HCT116 (cell line): ENCODE measurements at regions not wholly inside any gene's neighbourhood (a gene's known extent, or its start where the extent isn't known, plus 50 kb on each side); places are given as distances from the start of the nearest gene placed in this dataset.

Source experiments
- ATAC-seq: fragments of 200-7000 bp; cut with Tn5 transposase; 2 replicates; pipeline ENCODE4 v1.9.1; 2020; ENCODE audit warnings: mild to moderate bottlenecking, moderate library complexity
- BruUV-seq: library from RNA; stranded (reverse); fragments of 400-500 nt; replicated peaks from 2 replicates; lab custom pipeline; 2021; lab: Mats Ljungman, UMichigan
- CTCF ChIA-PET: fragments of 300-600 bp; sonication (Branson Sonifier 250); formaldehyde crosslinking; loops from one replicate; lab custom pipeline; 2021; ENCODE audit warnings: antibody characterized with exemption; lab: Charles Lee
- POLR2A ChIA-PET: fragments of 300-600, 350-600 bp; sonication (Branson Sonifier 250); formaldehyde crosslinking; loops from one replicate; lab custom pipeline; 2021; ENCODE audit warnings: antibody characterized with exemption; lab: Charles Lee
- RAD21 ChIA-PET, 2 experiments: fragments of 300-600 bp; sonication (Branson Sonifier 250); formaldehyde crosslinking; loops; one replicate each; lab custom pipeline; 2023; ENCODE audit warnings: low total read pairs in 2 of 2; ENCODE audit not compliant: uncharacterized antibody in 2 of 2, unreplicated experiment in 2 of 2, low non-redundant PET in 1 of 2; lab: Charles Lee
- DNase-seq: peaks from one replicate; pipeline ENCODE4 v3.0.0-alpha.2; 2010; ENCODE audit warnings: low read depth, low spot score
- H2AFZ ChIP-seq: fragments of 200-600 bp; shearing (Covaris generic), sonication (generic); 2 replicates; pipeline ENCODE4 v1.6.1; 2017; ENCODE audit warnings: low read depth, mixed run types, mixed read lengths, antibody characterized with exemption, low read length; ENCODE audit not compliant: poor library complexity, severe bottlenecking
- H3K27ac ChIP-seq: 2 replicates; pipeline ENCODE4 v1.5.1; 2012; ENCODE audit warnings: low read depth, low read length
- H3K27me3 ChIP-seq: fragments of 200-600 bp; sonication (generic); 2 replicates; pipeline ENCODE4 v1.6.1; 2016; ENCODE audit warnings: mixed run types, low read length, mixed read lengths; ENCODE audit not compliant: insufficient read depth
- H3K36me3 ChIP-seq, 2 experiments: fragments of 200-500 bp in 1 of 2; fragments of 200-600 bp in 1 of 2; sonication (Bioruptor generic) in 1 of 2; sonication (generic) in 1 of 2; 2 replicates each; pipeline versions ENCODE4 v1.5.1 to v1.6.1; 2014 to 2016; ENCODE audit warnings: low read length in 2 of 2, inconsistent platforms in 1 of 2, mixed read lengths in 1 of 2, mixed run types in 1 of 2; ENCODE audit not compliant: insufficient read depth in 2 of 2, control insufficient read depth in 1 of 2
- H3K4me1 ChIP-seq, 2 experiments: fragments of 200-600 bp in 1 of 2; sonication (generic) in 1 of 2; 2 replicates each; pipeline versions ENCODE4 v1.5.1 to v1.6.1; 2012 to 2017; ENCODE audit warnings: low read length in 2 of 2, inconsistent platforms in 1 of 2, mild to moderate bottlenecking in 1 of 2, mixed read lengths in 1 of 2, mixed run types in 1 of 2, moderate library complexity in 1 of 2; ENCODE audit not compliant: insufficient read depth in 2 of 2, control insufficient read depth in 1 of 2
- H3K4me2 ChIP-seq: fragments of 200-600 bp; sonication (generic); 2 replicates; pipeline ENCODE4 v1.6.1; 2017; ENCODE audit warnings: mixed run types, low read length, mixed read lengths
- H3K4me3 ChIP-seq, 2 experiments: fragments of 200-600 bp in 1 of 2; sonication (generic) in 1 of 2; replicated peaks in 1 of 2; 2 replicates each; pipeline ENCODE4 v1.5.1; 2011 to 2016; ENCODE audit warnings: low read length in 2 of 2, control low read depth in 1 of 2, low read depth in 1 of 2, mild to moderate bottlenecking in 1 of 2, mixed read lengths in 1 of 2, mixed run types in 1 of 2
- H3K79me2 ChIP-seq: fragments of 200-600 bp; sonication (generic); 2 replicates; pipeline ENCODE4 v1.6.1; 2017; ENCODE audit warnings: mild to moderate bottlenecking, mixed run types, low read length, moderate library complexity, mixed read lengths; ENCODE audit not compliant: insufficient read depth
- H3K9ac ChIP-seq: fragments of 200-600 bp; sonication (generic); 2 replicates; pipeline ENCODE4 v1.6.1; 2016; ENCODE audit warnings: low read length, mixed read lengths
- H3K9me2 ChIP-seq: fragments of 200-600 bp; sonication (generic), shearing (Covaris generic); 2 replicates; pipeline ENCODE4 v1.6.1; 2017; ENCODE audit warnings: mixed run types, mild to moderate bottlenecking, moderate library complexity; ENCODE audit not compliant: insufficient read depth
- H3K9me3 ChIP-seq, 2 experiments: fragments of 200-500 bp in 1 of 2; fragments of 200-600 bp in 1 of 2; sonication (Bioruptor generic) in 1 of 2; sonication (generic) in 1 of 2; 2 replicates each; pipeline ENCODE4 v1.6.1; 2014 to 2017; ENCODE audit warnings: low read length in 2 of 2, mixed read lengths in 2 of 2, inconsistent platforms in 1 of 2, low read depth in 1 of 2, mild to moderate bottlenecking in 1 of 2, mixed run types in 1 of 2, moderate library complexity in 1 of 2; ENCODE audit not compliant: control insufficient read depth in 1 of 2, insufficient read depth in 1 of 2
- H4K20me1 ChIP-seq: fragments of 200-600 bp; sonication (generic), shearing (Covaris generic); 2 replicates; pipeline ENCODE4 v1.6.1; 2017; ENCODE audit warnings: mixed run types, mild to moderate bottlenecking, moderate library complexity; ENCODE audit not compliant: insufficient read depth
- CBX3 ChIP-seq: IDR thresholded peaks from 2 replicates; pipeline ENCODE4 v1.6.1; 2012; ENCODE audit warnings: low read depth
- CTCF ChIP-seq, 3 experiments: fragments of 200-600 bp in 1 of 3; sonication (generic) in 1 of 3; IDR thresholded peaks in 2 of 3; conservative IDR thresholded peaks in 1 of 3; 2 replicates each; pipeline ENCODE4 v1.5.1; 2012 to 2017; ENCODE audit warnings: low read depth in 2 of 3, low read length in 2 of 3, antibody characterized with exemption in 1 of 3, borderline replicate concordance in 1 of 3, control low read depth in 1 of 3, mild to moderate bottlenecking in 1 of 3, mixed read lengths in 1 of 3, mixed run types in 1 of 3, moderate library complexity in 1 of 3; ENCODE audit not compliant: insufficient read depth in 1 of 3
- EGR1 ChIP-seq: IDR thresholded peaks from 2 replicates; pipeline ENCODE4 v1.6.1; 2012; ENCODE audit warnings: low read depth
- ELF1 ChIP-seq: IDR thresholded peaks from 2 replicates; pipeline ENCODE4 v1.6.1; 2012; ENCODE audit warnings: low read depth, borderline replicate concordance
- EZH2 ChIP-seq: fragments of 200-600 bp; sonication (generic); IDR thresholded peaks from 2 replicates; pipeline ENCODE4 v1.6.1; 2017; ENCODE audit warnings: antibody characterized with exemption, mixed run types
- FOSL1 ChIP-seq: IDR thresholded peaks from 2 replicates; pipeline ENCODE4 v1.6.1; 2012; ENCODE audit warnings: low read depth
- POLR2A ChIP-seq: IDR thresholded peaks from 2 replicates; pipeline ENCODE4 v1.7.0; 2011; ENCODE audit warnings: borderline replicate concordance; ENCODE audit not compliant: insufficient read depth, insufficient read length; ENCODE audit errors: extremely low read depth
- SRF ChIP-seq: IDR thresholded peaks from 2 replicates; pipeline ENCODE4 v1.6.1; 2012; ENCODE audit warnings: low read depth
- ZFX ChIP-seq: fragments of 450-650 bp; IDR thresholded peaks from 2 replicates; pipeline ENCODE4 v1.6.1; 2017
- intact Hi-C: fragments of 100-400 bp; cut with micrococcal nuclease; formaldehyde crosslinking; loops from 2 replicates; pipeline ENCODE4 v1.10.0; 2022
- TF ChIP-seq, protein P1 (sequence below): IDR thresholded peaks from 2 replicates; pipeline ENCODE4 v1.6.1; 2011; ENCODE audit warnings: mild to moderate bottlenecking, low read length, moderate library complexity; ENCODE audit not compliant: insufficient replicate concordance; ENCODE audit errors: extremely low read depth

- BruUV-seq, result no TSS peak
- H3K27ac ChIP-seq, result no peak overlapping the region
- no peaks in the 10 kb centered on the region for H3K4me1 ChIP-seq
- peaks cover 0 to 5% of the 10 kb centered on the region in 2 experiments; a peak in 1 of 4 replicates for H3K9me3 ChIP-seq
- H3K4me3 ChIP-seq, result no peak overlapping the region
- H3K79me2 ChIP-seq, result no peaks in the 10 kb centered on the region
- ChIA-PET CTCF (no interaction called here), POLR2A (no interaction called here), RAD21 (no interaction called here)
- DNase-seq, result no peak
- H3K9me2 ChIP-seq, result no peaks in the 10 kb centered on the region
- H3K27me3 ChIP-seq, result no peaks in the 10 kb centered on the region
- H3K36me3 ChIP-seq, result no peaks in the 10 kb centered on the region
- no peaks in the 10 kb centered on the region for H4K20me1 ChIP-seq
- H3K4me2 ChIP-seq, result no peak overlapping the region
- no peak overlapping the region for H3K9ac ChIP-seq
- TF ChIP-seq, protein P1, sequence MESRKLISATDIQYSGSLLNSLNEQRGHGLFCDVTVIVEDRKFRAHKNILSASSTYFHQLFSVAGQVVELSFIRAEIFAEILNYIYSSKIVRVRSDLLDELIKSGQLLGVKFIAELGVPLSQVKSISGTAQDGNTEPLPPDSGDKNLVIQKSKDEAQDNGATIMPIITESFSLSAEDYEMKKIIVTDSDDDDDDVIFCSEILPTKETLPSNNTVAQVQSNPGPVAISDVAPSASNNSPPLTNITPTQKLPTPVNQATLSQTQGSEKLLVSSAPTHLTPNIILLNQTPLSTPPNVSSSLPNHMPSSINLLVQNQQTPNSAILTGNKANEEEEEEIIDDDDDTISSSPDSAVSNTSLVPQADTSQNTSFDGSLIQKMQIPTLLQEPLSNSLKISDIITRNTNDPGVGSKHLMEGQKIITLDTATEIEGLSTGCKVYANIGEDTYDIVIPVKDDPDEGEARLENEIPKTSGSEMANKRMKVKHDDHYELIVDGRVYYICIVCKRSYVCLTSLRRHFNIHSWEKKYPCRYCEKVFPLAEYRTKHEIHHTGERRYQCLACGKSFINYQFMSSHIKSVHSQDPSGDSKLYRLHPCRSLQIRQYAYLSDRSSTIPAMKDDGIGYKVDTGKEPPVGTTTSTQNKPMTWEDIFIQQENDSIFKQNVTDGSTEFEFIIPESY, result no peak
- TF ChIP-seq CBX3 (no peak), EGR1 (no peak), ELF1 (no peak), POLR2A (no peak), CTCF (IDR thresholded peaks at IDR 0.05 in 2 of 3, conservative IDR thresholded peaks at IDR 0.05 in 1 of 3; ENCODE audit: borderline replicate concordance in 1 of 3, insufficient read depth in 1 of 3, low read depth in 2 of 3, low read length in 2 of 3) (no peak), FOSL1 (no peak), SRF (no peak), EZH2 (no peak), ZFX (no peak)
- no peak overlapping the region for H2AFZ ChIP-seq
- no peak for ATAC-seq
- intact Hi-C loops, result no loop called here
Measured at GRCh38 chr10:123257904-123258456, 103.8 kb downstream of the BUB3 start.
